ENCODE measurements at regions not wholly inside any gene's neighbourhood (a gene's known extent, or its start where the extent isn't known, plus 50 kb on each side); places are given as distances from the start of the nearest gene placed in this dataset.
A peak's percentile ranks its signal among the peaks of the same experiment; 100 is the strongest.

- no peak for DNase-seq (ENCODE audit: low read depth)
Observed at GRCh38 chr10:125513429-125514182, 169.4 kb downstream of the TEX36 start.

GRCh38 chr10:125510998-125511397 lies 172.0 kb downstream of the TEX36 start:
- DNase-seq (ENCODE audit: low read depth): no peak

GRCh38 chr10:125505648-125506047 lies 177.3 kb downstream of the TEX36 start:
- DNase-seq (ENCODE audit: low read depth): no peak

- DNase-seq (ENCODE audit: low read depth): no peak
Observed at GRCh38 chr10:125502276-125502675, 180.7 kb downstream of the TEX36 start.

GRCh38 chr10:125495386-125495785 lies 187.6 kb downstream of the TEX36 start:
- DNase-seq (ENCODE audit: low read depth): no peak

GRCh38 chr10:125494651-125495239 lies 188.2 kb downstream of the TEX36 start:
- DNase-seq (ENCODE audit: low read depth): no peak

- no peak for DNase-seq (ENCODE audit: low read depth)
Observed at GRCh38 chr10:125491381-125491780, 191.6 kb downstream of the TEX36 start.

GRCh38 chr10:125489731-125490130 lies 193.2 kb downstream of the TEX36 start:
- no peak for DNase-seq (ENCODE audit: low read depth)

GRCh38 chr10:125485665-125486064 lies 197.3 kb downstream of the TEX36 start:
- no peak for DNase-seq (ENCODE audit: low read depth)

GRCh38 chr10:125484035-125484732 lies 198.8 kb downstream of the TEX36 start:
- no peak for DNase-seq (ENCODE audit: low read depth)

GRCh38 chr10:125482637-125483036 lies 200.3 kb downstream of the TEX36 start:
- no peak for DNase-seq (ENCODE audit: low read depth)

- DNase-seq (ENCODE audit: low read depth): peak; percentile 5
Observed at GRCh38 chr10:125482108-125482507, 200.9 kb downstream of the TEX36 start.

- no peak for DNase-seq (ENCODE audit: low read depth)
Observed at GRCh38 chr10:125479059-125479458, 203.9 kb downstream of the TEX36 start.

- DNase-seq (ENCODE audit: low read depth): no peak
Observed at GRCh38 chr10:125475815-125476214, 207.1 kb downstream of the TEX36 start.

GRCh38 chr10:125473143-125473793 lies 209.7 kb downstream of the TEX36 start:
- no peak for DNase-seq (ENCODE audit: low read depth)

GRCh38 chr10:125472010-125472607 lies 210.9 kb downstream of the TEX36 start:
- DNase-seq (ENCODE audit: low read depth): no peak

- no peak for DNase-seq (ENCODE audit: low read depth)
Observed at GRCh38 chr10:125468278-125468677, 214.7 kb downstream of the TEX36 start.

- DNase-seq (ENCODE audit: low read depth): no peak
Observed at GRCh38 chr10:125466685-125467084, 216.3 kb downstream of the TEX36 start.

- no peak for DNase-seq (ENCODE audit: low read depth)
Observed at GRCh38 chr10:125462845-125463244, 220.1 kb downstream of the TEX36 start.

GRCh38 chr10:125460326-125460725 lies 222.6 kb downstream of the TEX36 start:
- DNase-seq (ENCODE audit: low read depth): no peak

GRCh38 chr10:125457406-125457805 lies 225.6 kb downstream of the TEX36 start:
- no peak for DNase-seq (ENCODE audit: low read depth)

GRCh38 chr10:125455855-125456254 lies 227.1 kb downstream of the TEX36 start:
- no peak for DNase-seq (ENCODE audit: low read depth)

Data from EH (cell line).